ENCODE measurements at regions not wholly inside any gene's neighbourhood (a gene's known extent, or its start where the extent isn't known, plus 50 kb on each side); places are given as distances from the start of the nearest gene placed in this dataset.

DNA sequence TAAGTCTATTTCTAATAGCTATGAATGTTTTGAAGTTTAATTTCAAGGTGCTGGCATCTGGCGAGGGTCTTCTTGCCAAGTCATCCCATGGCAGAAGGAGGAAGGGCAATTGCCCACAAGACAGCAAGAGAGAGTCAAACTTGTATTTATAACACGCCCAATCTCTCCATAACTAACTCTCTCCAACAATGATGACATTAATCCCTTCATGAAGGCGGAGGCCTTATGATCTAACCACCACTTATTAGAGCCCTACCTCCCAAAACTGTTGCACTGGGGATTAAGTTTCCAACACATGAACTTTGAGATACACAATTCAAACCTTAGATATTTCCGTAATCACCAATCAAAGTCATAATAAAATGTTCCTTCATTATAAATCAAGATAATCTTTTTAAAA, 406.9 kb downstream of the CNTN6 start:
- TF ChIP-seq, protein P1, sequence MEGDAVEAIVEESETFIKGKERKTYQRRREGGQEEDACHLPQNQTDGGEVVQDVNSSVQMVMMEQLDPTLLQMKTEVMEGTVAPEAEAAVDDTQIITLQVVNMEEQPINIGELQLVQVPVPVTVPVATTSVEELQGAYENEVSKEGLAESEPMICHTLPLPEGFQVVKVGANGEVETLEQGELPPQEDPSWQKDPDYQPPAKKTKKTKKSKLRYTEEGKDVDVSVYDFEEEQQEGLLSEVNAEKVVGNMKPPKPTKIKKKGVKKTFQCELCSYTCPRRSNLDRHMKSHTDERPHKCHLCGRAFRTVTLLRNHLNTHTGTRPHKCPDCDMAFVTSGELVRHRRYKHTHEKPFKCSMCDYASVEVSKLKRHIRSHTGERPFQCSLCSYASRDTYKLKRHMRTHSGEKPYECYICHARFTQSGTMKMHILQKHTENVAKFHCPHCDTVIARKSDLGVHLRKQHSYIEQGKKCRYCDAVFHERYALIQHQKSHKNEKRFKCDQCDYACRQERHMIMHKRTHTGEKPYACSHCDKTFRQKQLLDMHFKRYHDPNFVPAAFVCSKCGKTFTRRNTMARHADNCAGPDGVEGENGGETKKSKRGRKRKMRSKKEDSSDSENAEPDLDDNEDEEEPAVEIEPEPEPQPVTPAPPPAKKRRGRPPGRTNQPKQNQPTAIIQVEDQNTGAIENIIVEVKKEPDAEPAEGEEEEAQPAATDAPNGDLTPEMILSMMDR (IDR thresholded peaks at IDR 0.05) = no peak
- no peak for TF ChIP-seq POLR2A (IDR thresholded peaks at IDR 0.05)
- no peak for TF ChIP-seq POLR2AphosphoS5 (IDR thresholded peaks at IDR 0.05)
